ENCODE measurements at regions not wholly inside any gene's neighbourhood (a gene's known extent, or its start where the extent isn't known, plus 50 kb on each side); places are given as distances from the start of the nearest gene placed in this dataset.
"Not testable (repeated sequence)": the region's sequence is repeated elsewhere in the genome, so short reads cannot be mapped to it uniquely, and the experiment has no call there.

DNA sequence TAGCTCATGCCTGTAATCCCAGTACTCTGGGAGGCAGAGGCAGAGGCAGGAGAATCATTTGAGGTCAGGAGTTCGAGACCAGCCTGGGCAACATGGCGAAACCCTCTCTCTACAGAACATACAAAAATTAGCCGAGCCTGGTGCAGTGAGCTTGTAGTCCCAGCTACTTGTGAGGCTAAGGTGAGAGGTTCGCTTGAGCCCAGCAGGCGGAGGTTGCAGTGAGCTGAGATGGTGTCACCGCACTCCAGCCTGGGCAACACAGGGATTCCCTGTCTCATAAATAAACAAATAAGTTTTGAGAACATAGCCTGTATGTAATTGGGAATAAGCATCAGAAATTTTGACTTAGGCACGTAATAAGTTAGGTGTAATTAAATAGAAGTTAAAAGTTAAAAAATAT is 971.7 kb upstream of the COX7C start:
- DNase-seq (ENCODE audit: low spot score): no peak
- Histone ChIP-seq H3K27me3 (ENCODE audit: insufficient read depth, poor library complexity, severe bottlenecking) (no peaks in the 10 kb centered on the region), H3K4me1 (ENCODE audit: insufficient read depth, poor library complexity, severe bottlenecking) (no peaks in the 10 kb centered on the region), H3K36me3 (ENCODE audit: low read depth) (no peaks in the 10 kb centered on the region), H3K27ac (ENCODE audit: poor library complexity, severe bottlenecking) (no peak overlapping the region), H3K4me3 (ENCODE audit: severe bottlenecking) (no peak overlapping the region), H3K9me3 (ENCODE audit: severe bottlenecking) (peaks cover 2% of the 10 kb centered on the region)
- ATAC-seq (ENCODE audit: low read depth): no peak
- TF ChIP-seq CTCF (IDR thresholded peaks at IDR 0.05; ENCODE audit: poor library complexity, severe bottlenecking): no peak

DNA sequence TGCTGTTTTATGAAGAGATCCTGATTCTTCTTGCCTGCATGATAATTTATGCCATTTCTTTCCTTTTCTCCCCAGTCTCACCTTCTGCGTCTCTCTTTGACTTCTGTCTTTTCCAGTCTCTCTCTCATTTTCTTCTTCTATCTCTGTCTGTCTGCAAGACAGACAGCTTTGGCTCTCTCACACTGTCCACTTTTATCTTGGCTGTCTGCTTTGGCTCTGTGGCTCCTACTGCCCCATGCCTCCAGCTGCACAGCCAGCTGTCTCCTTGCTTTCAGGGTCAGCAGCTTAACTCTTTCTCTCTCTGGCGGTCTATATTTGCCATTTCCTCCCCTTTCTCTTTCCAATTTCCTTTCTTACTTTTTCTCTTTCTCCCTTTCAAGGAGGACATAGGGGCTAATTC is 971.1 kb upstream of the COX7C start:
- no peak overlapping the region for H3K4me3 ChIP-seq (ENCODE audit: severe bottlenecking)

DNA sequence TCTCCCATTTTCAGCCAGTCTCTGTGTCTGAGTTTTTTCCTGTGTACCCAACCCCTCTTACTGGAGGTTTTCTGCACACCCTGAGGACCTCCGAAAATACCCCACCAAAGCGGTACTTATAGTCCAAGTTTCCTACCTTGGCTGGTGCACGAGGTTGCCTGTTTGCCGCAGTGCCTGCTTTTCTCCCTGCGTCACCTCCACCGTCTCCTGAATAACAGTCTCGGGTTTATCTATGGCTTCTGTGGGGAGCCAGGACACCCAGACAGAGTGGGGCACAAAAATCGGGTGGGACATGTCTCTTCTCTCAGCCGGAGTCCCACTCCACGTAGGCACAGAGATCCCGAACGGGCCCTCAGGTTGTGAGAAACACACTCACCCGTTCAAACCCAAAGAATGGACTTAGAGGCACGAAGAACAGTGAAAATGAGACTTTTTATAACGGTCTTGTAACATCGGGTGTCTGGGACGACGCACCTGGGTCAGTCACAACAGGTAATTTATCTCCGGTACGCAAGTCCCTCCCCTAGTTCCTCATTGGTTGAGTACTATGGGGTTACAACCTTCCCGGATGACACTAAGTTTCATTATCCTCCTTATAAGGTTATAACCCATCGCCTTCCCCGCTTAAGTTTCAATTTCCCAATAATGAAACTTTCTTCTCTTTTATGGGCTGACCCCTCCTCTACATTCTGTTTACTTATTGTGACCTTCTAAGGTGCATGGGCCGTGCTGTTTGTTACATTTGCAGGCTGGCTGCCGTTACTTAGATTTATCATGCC is 970.2 kb upstream of the COX7C start:
- no peak for DNase-seq (ENCODE audit: low spot score)
- Histone ChIP-seq H3K27ac (ENCODE audit: poor library complexity, severe bottlenecking) (no peak overlapping the region), H3K4me3 (ENCODE audit: severe bottlenecking) (no peak overlapping the region)

More for the DNA sequence above, 971.1 kb upstream of the COX7C start:
- no peak for ATAC-seq (ENCODE audit: low read depth)
- TF ChIP-seq CTCF (IDR thresholded peaks at IDR 0.05; ENCODE audit: poor library complexity, severe bottlenecking): no peak
- H3K36me3 ChIP-seq (ENCODE audit: low read depth): no peaks in the 10 kb centered on the region
- H3K27ac ChIP-seq (ENCODE audit: poor library complexity, severe bottlenecking): no peak overlapping the region
- DNase-seq (ENCODE audit: low spot score): no peak
- no peaks in the 10 kb centered on the region for H3K27me3 ChIP-seq (ENCODE audit: insufficient read depth, poor library complexity, severe bottlenecking)
- no peaks in the 10 kb centered on the region for H3K4me1 ChIP-seq (ENCODE audit: insufficient read depth, poor library complexity, severe bottlenecking)
- peaks cover 2% of the 10 kb centered on the region for H3K9me3 ChIP-seq (ENCODE audit: severe bottlenecking)

GRCh38 chr5:85648495-85648894 is 969.2 kb upstream of the COX7C start:
- Histone ChIP-seq H3K9me3 (ENCODE audit: severe bottlenecking) (peaks cover 2% of the 10 kb centered on the region), H3K36me3 (ENCODE audit: low read depth) (no peaks in the 10 kb centered on the region; the same call in 1 of the 2 replicates), H3K27me3 (ENCODE audit: insufficient read depth, poor library complexity, severe bottlenecking) (no peaks in the 10 kb centered on the region), H3K27ac (ENCODE audit: poor library complexity, severe bottlenecking) (no peak overlapping the region), H3K4me3 (ENCODE audit: severe bottlenecking) (no peak overlapping the region), H3K4me1 (ENCODE audit: insufficient read depth, poor library complexity, severe bottlenecking) (no peaks in the 10 kb centered on the region)
- DNase-seq (ENCODE audit: low spot score) (no peak), ATAC-seq (ENCODE audit: low read depth) (no peak)
- no peak for TF ChIP-seq CTCF (IDR thresholded peaks at IDR 0.05; ENCODE audit: poor library complexity, severe bottlenecking)

More for the DNA sequence above, 970.2 kb upstream of the COX7C start:
- Histone ChIP-seq H3K36me3 (ENCODE audit: low read depth) (no peaks in the 10 kb centered on the region), H3K9me3 (ENCODE audit: severe bottlenecking) (peaks cover 2% of the 10 kb centered on the region), H3K27me3 (ENCODE audit: insufficient read depth, poor library complexity, severe bottlenecking) (no peaks in the 10 kb centered on the region), H3K4me1 (ENCODE audit: insufficient read depth, poor library complexity, severe bottlenecking) (no peaks in the 10 kb centered on the region)
- TF ChIP-seq CTCF (IDR thresholded peaks at IDR 0.05; ENCODE audit: poor library complexity, severe bottlenecking): no peak
- ATAC-seq (ENCODE audit: low read depth): no peak

DNA sequence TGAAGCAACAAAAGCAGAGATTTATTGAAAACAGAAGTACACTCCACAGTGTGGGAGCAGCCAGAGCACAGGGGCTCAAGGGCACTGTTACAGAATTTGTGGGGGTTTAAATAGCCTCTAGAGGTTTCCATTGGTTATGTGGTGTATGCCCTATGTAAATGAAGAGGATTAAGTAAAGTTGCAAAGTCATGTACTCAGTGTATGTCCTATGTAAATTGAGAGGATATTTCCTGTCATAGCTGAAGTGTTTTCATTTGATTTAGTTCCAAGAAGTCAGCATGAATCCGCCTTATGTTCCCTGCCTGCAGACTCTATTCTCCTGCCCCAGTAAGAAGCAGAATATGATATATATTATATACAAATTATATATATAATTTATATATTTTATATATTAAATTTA is 966.0 kb upstream of the COX7C start:
- peaks cover 2% of the 10 kb centered on the region for H3K9me3 ChIP-seq (ENCODE audit: severe bottlenecking)
- TF ChIP-seq CTCF (IDR thresholded peaks at IDR 0.05; ENCODE audit: poor library complexity, severe bottlenecking): no peak
- no peak for DNase-seq (ENCODE audit: low spot score)
- H3K27ac ChIP-seq (ENCODE audit: poor library complexity, severe bottlenecking): no peak overlapping the region
- no peak overlapping the region for H3K4me3 ChIP-seq (ENCODE audit: severe bottlenecking)
- no peaks in the 10 kb centered on the region for H3K27me3 ChIP-seq (ENCODE audit: insufficient read depth, poor library complexity, severe bottlenecking)
- ATAC-seq (ENCODE audit: low read depth): no peak
- H3K4me1 ChIP-seq (ENCODE audit: insufficient read depth, poor library complexity, severe bottlenecking): no peaks in the 10 kb centered on the region
- H3K36me3 ChIP-seq (ENCODE audit: low read depth): no peaks in the 10 kb centered on the region; the same call in 1 of the 2 replicates

DNA sequence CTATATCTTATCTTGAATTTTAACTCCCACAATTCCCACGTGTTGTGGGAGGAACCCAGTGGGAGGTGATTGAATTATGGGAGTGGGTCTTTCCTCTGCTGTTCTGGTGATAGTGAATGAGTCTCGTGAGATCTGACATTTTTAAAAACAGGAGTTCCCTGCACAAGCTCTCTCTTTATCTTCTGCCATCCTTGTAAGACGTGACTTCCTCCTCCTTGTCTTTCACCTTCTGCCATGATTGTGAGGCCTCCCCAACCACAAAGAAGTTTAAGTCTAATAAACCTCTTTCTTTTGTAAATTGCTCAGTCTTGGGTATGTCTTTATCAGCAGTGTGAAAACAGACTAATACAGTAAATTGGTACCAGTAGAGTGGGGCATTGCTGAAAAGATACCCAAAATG is 963.6 kb upstream of the COX7C start:
- ATAC-seq (ENCODE audit: low read depth); H3K36me3 ChIP-seq (ENCODE audit: low read depth); H3K27ac ChIP-seq (ENCODE audit: poor library complexity, severe bottlenecking); H3K27me3 ChIP-seq (ENCODE audit: insufficient read depth, poor library complexity, severe bottlenecking); H3K4me1 ChIP-seq (ENCODE audit: insufficient read depth, poor library complexity, severe bottlenecking); H3K9me3 ChIP-seq (ENCODE audit: severe bottlenecking); DNase-seq (ENCODE audit: low spot score); H3K4me3 ChIP-seq (ENCODE audit: severe bottlenecking): not testable (repeated sequence)

Data from RWPE2 (cell line).